Retina (tissue), 1 donor: ENCODE measurements at regions not wholly inside any gene's neighbourhood (a gene's known extent, or its start where the extent isn't known, plus 50 kb on each side); places are given as distances from the start of the nearest gene placed in this dataset.
"Not testable (repeated sequence)": the region's sequence is repeated elsewhere in the genome, so short reads cannot be mapped to it uniquely, and the experiment has no call there.

ENCODE experiments used
- DNase-seq: peaks from one replicate; pipeline ENCODE4 v3.0.0-alpha.2; 2016

DNA sequence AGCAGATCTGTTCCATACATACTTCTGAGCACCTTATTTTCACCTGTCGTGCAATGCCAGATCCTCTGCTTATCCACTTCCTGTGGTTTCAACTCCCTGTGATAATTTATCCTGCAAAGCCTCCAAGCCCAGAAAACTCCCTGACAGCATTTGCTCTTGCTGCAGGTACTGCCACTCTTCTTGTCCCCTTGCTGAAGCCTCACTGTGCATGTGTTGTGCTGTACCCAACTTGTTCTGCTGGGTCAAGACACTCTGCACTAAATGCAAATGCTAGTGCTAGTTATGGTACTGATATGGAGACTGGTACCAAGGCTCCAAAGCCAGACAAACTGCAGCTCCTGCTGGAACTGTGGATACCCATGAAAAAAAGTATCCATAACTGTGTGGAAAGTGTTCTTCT, 315.4 kb upstream of the MIR17HG start:
- DNase-seq, result no peak

DNA sequence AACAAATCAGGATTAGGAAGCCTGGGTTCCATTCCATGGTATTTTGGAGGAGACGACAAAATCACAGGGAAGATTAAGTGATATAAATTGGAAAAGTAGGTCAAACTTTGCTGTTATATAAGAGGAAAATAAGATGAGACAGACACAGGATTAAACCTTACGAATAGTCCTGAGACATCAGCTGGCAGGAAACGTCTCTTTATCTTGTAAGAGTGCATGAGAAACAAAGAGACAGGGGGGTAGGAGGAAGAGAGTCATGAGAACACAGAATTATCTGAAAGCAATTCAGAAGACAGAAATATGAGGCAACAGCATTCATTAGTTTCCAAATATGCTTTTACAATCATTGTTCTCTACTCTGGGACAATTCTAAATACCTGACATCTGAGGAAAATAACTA, 310.6 kb upstream of the MIR17HG start:
- no peak for DNase-seq

DNA sequence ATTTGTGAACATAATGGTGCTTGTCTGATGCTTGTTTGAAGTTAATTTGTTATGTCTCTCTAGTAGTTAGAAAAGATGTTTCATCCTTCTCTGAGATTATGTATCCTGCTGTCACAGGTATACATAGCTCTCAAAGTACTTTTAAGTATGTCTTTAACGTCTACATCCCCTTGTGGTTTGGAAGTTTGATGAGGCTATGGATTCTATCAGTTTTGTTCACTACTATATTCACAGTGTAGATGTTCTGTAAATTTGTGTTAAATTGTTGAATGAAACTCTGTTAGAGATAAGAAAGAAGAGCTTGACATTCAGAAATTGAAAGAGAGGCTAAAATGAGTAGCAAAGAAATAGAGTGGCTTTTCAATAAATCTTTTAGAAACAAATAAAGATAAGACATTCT, 304.6 kb upstream of the MIR17HG start:
- DNase-seq, result no peak

DNA sequence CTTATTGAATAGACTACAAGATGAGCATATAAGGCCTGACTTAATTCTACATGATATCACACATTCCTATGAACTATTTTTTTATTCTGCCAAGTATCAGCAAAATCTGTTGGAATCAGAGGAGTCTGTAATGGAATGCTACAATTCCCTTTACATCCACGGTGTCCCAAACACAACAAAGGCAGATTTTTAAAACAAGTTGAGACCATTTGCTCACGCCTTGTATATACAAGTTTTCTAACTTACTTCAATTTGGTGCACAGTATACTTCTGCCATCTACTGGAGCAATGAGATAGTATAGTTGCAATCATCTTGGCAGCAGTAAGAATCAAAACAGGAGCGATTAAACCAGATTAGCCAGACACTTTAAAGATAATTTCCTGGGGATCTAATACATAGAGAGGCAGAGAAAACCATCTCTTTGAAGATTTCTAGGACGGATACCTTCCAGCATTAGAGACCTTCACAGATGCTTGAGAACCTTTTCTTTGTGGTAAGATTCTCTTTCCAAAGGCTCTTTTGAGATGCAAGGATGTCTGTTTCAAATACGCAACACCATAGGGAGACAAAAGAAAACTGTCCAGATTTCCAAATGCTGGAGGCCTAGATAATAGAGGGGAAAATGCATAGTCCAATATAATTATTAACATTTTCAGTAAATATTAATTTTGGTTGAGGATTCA, 302.0 kb upstream of the MIR17HG start:
- peak; percentile 28 for DNase-seq

DNA sequence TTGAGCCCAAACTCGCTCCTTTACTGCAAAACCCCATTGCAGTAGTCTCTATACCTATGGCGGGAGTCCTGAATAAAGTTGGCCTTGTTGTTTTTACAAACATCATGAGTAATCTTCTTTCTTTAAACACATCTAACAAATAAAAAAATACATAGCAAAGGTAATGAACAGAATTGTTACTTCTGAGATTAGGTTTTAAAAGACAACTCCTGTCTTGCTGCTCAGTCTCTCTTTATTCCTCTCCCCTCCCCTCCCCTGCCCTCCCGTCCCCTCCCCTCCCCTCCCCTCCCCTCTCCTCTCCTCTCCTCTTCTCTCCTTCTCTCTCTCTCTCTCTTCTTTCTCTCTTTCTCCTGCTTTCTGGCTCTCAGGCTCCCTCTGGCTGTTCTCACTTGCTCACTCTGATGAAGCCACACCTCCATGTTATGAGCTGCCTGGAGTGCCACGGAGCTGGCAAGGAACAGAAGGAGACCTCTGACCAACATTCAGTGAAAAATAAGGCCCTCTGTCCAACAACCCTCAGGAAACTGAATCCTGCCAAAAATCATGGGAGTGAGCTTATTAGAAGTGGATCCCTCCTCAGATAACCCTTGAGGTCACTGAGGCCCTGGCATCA, 300.7 kb upstream of the MIR17HG start:
- no peak for DNase-seq

DNA sequence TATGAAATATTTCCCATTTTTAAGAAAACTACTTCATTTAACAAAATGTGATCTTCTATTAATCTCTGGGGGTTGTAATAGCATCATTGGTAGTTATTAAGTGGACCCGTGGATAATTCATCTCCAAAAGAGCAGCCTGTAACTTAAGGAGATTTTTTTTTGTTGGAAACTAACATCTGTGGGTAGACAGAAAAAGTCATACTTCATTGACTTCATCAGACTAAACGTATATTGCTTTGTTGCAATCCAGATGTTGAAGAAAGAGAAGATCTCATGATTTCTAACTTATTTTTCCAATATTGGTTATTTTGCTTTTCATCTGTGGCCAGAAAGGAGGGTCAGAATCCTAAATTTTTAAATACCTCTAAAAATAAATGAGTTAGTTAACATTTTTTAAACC, 296.5 kb upstream of the MIR17HG start:
- no peak for DNase-seq

DNA sequence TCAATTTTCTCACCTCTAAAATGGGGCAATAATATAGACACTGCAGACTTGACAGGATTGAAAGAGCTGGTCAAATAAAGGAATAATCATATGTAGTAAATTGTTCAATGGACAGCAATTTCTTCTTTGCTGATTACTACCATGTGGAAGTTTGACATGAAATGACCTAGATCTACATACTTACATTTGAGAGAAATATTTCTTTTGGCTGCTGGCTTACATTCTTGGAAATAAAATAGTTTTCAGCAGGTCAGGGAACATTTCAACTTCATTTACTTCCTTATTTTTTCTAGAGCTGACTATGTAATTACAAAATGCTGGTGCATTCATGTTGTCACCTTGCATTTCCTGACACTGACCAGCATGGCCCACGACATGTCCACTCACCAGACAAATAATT, 294.6 kb upstream of the MIR17HG start:
- DNase-seq, result no peak

DNA sequence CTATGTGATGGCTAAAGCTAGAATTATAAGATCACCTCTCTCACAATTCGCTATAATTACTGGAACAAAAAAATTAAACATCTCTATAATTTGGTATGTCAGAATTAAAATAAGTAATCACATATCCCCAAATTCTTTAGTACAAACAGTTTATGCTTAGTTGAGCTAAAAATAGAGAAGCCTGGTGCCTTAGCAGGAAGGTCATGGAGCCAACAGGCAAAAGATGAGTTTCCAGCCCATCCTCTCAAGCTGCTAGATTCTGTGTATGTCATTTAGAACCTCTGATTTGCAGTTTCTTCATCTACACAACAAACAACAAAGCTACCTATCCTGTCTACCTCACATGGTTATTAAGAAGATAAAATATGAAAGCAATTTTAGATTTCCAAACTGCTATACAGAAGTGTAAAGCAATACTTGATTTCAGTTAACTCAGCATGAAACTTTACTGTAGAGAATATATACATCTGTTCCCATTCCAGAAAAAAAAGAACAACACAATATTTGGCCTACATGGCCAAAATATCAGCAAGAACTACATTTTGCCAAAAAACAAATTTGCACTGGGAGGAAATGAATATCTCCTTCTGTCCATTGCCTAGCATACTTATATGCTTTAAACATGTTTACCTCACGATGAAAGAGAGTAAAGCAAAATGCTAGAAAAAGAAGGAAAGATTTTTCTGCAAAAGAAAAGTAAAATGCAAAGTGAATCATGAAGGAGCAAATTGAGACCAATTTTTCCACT, 294.0 kb upstream of the MIR17HG start:
- no peak for DNase-seq

DNA sequence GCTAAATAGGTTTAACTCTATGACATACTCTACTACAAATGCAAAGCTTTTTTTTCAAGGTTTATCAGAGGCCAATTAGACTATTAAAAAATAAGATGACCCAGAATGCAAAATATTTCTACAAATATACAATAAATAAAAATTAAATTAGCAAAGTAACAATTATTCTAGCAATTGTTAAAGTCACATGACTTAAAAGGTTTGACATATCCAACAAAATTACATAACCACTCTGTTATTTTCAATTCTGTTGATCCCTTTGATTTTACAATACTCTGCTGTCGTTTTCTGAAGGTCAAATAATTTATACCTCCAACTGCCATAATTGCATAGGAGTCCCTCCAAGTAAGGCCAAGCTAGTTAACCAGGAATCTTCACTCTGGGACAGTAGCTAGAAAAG, 292.6 kb upstream of the MIR17HG start:
- DNase-seq, result no peak

DNA sequence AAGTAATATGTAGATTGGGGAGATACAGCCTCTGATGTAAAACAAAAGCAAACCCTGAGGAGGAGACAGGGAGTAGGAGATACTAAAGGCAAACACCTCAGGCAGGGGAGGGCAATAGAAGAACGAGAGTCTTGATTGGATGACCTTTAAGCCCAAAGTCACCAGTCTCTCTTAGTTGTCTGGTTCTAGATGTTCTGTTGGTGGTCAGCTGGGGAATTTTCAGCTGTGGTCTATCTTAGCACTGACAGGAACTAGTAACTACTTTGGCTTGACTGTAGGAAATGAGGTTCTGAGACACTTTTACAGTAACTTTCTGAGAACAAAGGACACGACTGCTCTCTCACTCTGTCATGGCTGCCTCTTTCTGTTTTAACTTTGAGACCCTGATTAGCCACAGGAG, 290.7 kb upstream of the MIR17HG start:
- no peak for DNase-seq

DNA sequence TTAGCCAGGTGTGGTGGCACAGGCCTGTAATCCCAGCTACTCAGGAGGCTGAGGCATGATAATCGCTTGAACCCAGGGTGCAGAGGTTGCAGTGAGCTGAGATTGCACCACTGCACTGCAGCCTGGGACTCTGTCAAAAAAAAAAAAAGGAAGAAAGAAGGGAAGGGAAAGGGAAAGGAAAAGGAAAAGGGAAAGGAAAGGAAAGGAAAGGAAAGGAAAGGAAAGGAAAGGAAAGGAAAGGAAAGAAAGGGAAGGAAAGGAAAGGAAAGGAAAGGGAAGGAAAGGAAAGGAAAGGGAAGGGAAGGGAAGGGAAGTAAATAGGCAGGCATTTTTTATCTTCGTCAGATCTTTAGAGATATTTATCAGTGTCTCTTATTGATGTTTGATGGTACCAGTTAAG, 290.0 kb upstream of the MIR17HG start:
- DNase-seq, result not testable (repeated sequence)

DNA sequence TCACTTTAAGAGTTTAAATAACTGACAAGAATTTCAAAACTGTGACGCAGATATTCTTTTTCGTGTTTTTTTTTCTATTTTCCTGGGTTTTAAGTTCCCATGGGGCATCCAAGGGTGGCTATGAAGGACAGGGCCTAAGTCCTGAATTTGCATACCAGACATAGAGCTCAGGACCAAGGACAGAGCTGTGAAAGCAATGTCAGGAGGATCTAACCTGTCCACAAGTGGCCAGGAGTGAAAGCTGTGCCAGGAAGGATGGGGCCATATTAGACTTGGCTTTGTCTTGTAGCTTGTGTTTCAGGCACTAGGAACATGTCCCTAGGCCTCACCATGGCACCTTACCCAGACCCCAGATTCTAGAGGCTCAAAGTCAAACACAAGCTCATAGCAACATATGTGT, 289.4 kb upstream of the MIR17HG start:
- DNase-seq, result no peak

DNA sequence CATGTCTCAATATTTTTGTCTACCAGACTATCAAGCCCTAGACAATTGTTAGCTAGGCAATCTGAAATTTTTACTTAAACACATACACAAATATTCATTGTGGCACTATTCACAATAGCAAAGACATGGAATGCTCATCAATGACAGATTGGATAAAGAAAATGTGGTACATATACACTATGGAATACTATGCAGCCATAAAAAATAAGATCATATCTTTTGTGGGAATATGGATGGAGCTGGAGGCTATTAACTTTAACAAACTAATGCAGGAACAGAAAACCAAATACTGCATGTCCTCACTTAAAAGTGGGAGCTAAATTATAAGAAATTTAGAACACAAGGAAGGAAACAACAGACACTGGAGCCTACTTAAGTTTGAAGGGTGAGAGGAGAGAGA, 288.6 kb upstream of the MIR17HG start:
- no peak for DNase-seq

DNA sequence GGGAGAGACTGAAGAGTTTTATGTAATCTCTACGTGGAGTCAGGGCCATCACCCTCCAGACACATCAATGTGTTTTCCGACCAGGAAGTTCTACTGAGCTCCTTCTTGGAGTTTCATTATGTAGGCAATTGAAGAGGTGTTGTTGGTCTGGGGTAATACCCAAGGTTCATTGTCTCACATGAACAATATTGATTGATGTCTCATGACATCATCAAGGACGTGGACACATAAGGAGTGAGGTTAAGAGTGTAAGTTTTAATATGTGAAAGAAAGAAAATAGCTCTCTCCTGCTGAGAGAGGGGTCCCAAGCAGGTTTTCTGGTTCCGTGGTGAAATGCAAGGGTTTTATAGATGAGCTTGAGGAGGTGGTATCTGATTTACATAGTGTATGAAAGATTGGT, 280.7 kb upstream of the MIR17HG start:
- no peak for DNase-seq

DNA sequence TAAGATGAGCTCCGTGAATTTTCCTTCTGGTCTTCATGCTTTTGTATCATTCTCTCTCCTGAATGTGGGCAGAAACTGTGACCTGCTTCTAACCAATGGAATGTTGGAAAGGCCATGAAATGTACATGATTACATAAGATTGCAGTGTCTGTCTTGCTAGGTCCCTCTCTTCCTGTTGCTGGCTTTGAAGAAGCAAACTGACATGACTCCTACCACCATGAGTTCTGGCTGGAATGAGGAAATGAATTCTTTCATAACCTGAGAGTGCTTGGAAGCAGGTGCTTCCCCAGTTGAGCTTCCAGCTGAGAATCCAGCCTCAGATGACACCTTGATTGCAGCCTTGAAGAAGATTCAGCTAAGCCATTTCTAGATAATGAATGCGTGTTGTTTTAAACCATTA, 275.0 kb upstream of the MIR17HG start:
- DNase-seq, result no peak

DNA sequence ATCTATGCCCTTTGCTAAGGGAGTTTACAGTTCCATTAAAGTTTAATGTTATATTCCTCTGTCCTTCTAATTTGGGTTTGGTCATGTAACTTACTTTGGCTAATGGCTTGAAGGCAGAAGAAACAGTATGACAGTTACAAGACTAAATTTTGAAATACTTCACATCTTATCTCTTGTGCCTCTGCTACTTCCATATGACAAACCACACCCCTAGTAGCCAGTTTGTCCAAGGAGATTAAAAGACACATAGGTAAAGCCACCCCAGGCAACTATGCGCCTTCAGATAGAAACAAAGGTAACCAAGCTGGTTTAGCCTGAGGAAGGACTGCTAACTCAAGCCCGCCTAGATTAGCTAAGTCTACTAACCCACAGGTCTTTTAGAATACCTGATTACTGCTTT, 273.4 kb upstream of the MIR17HG start:
- no peak for DNase-seq

DNA sequence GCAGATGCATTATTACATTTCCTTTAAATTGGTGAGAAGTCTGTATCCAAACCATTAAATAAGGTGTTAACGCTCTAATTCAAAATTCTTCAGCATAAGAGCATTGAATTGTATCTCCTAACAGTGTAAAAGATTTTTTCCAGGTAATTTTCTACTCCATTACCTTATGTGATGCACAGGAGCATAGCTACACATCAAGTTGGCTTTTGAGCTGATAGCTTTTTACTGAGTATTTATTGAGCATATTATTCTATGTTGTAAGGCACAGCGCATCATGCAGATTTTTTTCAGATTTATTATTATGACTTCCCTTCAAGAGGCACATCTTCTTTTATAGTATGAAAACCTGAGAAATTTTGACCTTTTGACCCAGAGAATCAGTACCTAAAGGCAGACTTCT, 270.7 kb upstream of the MIR17HG start:
- DNase-seq, result no peak

DNA sequence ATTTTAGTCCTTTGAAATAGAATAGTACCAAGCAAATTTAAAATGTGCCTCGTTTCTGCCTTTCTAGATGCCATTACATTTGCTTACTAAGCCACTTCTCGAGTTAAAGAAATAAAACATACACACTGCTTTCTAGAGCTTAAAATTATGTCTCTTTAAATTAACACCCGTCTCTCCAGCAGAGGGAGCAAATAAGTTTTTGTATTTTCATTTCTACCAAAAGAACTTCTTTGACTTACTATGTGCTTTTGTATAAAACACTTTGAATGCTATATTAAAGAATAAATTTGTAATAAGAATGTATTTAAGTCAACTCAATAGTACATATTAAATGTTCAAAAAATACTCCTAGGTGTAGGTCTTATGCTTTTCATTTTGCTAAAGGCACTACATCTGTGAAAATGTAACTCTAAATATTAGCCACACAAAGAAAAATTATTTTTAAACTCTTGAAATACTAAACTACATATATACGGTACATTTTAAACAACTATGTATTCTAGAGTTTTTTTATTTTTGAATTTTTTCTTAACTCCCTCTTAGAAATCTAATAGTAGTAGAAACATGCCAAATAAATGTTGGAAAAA, 269.3 kb upstream of the MIR17HG start:
- DNase-seq, result no peak

DNA sequence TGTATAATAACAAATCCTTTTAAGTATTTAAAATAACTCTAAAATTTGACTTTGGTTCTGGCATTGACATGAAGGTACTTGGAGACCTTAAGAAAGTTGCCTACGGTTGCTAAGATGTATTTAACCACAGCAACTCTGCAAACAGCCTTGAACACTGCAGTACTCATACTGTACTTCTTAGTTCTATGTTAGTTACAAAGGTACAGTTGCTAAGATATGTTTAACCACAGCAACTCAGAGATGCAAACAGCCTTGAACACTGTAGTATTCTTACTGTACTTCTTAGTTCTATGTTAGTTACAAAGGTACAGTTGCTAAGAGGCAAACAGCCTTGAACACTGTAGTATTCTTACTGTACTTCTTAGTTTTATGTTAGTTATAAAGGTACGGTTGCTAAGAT, 268.3 kb upstream of the MIR17HG start:
- DNase-seq, result no peak

DNA sequence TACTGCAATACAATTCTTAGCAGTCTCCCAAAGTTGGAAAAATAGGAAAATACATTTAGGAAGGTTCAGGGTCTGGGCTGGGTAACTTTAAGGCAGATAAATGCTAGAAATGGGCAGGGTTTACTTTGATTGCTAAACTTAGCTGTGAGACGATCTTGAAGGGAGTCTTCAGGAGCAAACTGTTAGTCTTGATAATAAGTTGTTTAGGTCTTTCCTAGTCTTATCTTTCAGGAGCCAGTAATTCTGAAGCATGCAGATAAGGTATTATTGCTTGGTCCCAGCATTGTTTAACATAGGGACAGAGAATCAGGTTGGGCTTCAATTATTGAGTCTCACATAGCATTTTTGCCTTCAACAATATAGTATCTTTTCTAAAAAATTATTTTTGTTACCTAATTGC, 262.4 kb upstream of the MIR17HG start:
- DNase-seq, result no peak

DNA sequence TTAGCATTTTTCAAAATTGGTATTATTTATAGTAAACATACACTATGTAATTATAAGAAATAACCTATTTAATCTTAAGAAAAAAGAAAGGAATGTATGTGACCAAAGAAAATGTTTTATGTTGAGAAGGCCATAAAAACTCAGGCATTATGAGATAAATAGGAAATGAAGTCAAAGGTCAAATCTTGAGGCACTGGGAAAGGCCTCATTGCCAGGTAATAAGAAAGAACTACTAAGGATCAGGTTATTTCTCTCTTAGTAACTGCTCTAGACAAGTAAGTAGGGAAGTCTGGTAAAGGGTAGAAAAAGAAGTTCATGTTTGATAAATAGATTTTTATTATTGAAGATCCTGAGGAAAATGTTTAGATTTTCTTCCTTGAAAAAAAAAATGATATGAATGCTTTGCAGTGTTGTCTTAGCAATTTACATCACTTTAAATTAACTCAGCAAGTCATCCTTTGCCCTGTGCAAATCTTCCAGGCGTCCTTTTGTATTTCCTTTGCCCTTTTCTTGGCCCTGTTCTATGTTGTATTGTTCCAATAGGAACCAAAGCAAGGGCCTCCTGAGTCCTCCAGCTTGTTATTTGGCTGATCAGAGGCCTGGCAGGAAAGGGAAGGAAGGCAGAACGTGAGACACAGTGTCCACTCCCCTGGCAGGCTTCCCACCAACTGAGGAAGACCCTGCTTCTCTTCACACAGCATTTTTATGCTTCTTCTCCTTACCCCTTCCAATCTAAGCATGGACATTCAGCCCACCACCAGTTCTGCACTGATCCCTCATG, 260.4 kb upstream of the MIR17HG start:
- DNase-seq, result peak; percentile 44

DNA sequence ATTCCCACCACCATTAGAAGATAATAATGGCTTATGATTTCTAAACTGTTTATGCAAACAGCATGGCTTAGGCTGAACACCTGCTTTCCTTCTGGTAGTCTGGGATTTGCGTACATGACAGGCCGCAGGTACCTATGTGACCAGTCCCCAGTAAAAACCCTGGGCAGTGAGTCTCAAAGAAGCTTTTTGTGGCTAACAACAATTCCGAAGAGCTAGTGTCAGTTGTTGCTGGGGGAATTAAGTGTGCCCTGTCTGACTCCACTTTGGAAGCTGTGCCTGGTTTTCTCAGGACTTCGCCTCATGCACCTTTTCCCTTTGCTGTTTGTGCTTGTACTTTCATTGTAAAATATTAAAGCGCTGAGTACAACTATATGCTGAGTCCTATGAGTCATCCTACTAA, 250.2 kb upstream of the MIR17HG start:
- DNase-seq, result no peak

DNA sequence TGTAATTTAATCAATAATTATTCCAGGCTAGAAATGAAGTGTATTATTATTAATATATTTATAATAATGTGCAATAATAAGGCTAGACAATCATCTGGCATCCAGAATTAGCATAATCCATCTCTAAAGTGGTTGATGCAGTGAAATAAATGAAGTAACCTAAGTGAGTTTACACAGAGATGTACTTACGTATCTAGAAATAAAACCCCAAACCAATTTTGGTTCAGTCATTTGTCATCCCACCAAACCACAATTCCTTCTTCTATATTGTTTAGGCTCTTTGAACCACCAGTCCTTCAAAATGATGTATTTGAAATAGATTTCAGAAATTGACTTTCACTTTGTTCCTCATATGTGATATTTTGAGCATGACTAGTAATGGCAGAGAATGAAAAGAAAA, 247.6 kb upstream of the MIR17HG start:
- no peak for DNase-seq
